ENCODE measurements at regions not wholly inside any gene's neighbourhood (a gene's known extent, or its start where the extent isn't known, plus 50 kb on each side); places are given as distances from the start of the nearest gene placed in this dataset.

DNA sequence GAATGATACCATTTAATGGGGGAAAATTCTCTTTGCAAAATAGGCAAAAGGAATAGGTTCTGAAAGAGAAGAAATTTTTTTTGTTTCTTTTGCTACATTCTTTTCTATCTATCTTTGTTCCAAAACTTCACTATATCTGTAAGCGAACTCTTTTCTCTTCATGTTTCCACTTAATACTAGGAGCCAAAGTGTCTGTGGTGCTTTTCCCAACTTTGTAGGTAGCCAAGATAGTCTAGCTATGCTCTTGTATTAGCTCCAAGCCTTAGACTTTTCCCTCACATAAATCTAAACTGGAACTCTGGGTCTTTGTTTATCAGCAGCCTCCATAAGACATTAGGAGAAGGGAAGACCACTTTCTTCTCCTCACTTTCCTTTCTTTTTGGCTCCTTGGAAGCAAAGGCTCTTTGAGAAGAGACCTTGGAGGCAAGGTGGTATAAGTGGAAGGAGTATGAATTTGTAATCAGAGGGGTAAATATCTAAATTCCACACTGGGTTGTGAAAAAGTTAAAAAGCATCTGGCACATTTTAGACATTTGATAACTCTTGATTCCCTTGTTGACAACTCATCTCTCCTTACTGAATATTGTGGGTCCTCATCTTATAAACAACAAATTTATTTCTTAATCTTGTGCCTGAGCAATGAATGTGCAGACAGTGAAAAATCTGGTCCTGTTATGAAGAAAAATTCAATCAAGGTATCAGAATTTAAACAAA lies 130.0 kb downstream of the EHF start:
- TF ChIP-seq, protein P1, sequence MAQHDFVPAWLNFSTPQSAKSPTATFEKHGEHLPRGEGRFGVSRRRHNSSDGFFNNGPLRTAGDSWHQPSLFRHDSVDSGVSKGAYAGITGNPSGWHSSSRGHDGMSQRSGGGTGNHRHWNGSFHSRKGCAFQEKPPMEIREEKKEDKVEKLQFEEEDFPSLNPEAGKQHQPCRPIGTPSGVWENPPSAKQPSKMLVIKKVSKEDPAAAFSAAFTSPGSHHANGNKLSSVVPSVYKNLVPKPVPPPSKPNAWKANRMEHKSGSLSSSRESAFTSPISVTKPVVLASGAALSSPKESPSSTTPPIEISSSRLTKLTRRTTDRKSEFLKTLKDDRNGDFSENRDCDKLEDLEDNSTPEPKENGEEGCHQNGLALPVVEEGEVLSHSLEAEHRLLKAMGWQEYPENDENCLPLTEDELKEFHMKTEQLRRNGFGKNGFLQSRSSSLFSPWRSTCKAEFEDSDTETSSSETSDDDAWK (CRISPR knock-in tag; IDR thresholded peaks at IDR 0.05) = no peak
- no peak for TF ChIP-seq HHEX (CRISPR knock-in tag; IDR thresholded peaks at IDR 0.05)
- TF ChIP-seq FOXM1 (CRISPR knock-in tag; IDR thresholded peaks at IDR 0.05) = no peak
- TF ChIP-seq, protein P2, sequence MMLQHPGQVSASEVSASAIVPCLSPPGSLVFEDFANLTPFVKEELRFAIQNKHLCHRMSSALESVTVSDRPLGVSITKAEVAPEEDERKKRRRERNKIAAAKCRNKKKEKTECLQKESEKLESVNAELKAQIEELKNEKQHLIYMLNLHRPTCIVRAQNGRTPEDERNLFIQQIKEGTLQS (CRISPR knock-in tag; IDR thresholded peaks at IDR 0.05) = no peak
- no peak for TF ChIP-seq SAFB2 (CRISPR knock-in tag; IDR thresholded peaks at IDR 0.05; ENCODE audit: borderline replicate concordance, low read depth)
- TF ChIP-seq, protein P3, sequence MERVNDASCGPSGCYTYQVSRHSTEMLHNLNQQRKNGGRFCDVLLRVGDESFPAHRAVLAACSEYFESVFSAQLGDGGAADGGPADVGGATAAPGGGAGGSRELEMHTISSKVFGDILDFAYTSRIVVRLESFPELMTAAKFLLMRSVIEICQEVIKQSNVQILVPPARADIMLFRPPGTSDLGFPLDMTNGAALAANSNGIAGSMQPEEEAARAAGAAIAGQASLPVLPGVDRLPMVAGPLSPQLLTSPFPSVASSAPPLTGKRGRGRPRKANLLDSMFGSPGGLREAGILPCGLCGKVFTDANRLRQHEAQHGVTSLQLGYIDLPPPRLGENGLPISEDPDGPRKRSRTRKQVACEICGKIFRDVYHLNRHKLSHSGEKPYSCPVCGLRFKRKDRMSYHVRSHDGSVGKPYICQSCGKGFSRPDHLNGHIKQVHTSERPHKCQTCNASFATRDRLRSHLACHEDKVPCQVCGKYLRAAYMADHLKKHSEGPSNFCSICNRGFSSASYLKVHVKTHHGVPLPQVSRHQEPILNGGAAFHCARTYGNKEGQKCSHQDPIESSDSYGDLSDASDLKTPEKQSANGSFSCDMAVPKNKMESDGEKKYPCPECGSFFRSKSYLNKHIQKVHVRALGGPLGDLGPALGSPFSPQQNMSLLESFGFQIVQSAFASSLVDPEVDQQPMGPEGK (CRISPR knock-in tag; IDR thresholded peaks at IDR 0.05) = no peak
- no peak for TF ChIP-seq ZNF589 (CRISPR knock-in tag; conservative IDR thresholded peaks at IDR 0.05)
- TF ChIP-seq, protein P4, sequence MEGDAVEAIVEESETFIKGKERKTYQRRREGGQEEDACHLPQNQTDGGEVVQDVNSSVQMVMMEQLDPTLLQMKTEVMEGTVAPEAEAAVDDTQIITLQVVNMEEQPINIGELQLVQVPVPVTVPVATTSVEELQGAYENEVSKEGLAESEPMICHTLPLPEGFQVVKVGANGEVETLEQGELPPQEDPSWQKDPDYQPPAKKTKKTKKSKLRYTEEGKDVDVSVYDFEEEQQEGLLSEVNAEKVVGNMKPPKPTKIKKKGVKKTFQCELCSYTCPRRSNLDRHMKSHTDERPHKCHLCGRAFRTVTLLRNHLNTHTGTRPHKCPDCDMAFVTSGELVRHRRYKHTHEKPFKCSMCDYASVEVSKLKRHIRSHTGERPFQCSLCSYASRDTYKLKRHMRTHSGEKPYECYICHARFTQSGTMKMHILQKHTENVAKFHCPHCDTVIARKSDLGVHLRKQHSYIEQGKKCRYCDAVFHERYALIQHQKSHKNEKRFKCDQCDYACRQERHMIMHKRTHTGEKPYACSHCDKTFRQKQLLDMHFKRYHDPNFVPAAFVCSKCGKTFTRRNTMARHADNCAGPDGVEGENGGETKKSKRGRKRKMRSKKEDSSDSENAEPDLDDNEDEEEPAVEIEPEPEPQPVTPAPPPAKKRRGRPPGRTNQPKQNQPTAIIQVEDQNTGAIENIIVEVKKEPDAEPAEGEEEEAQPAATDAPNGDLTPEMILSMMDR (CRISPR knock-in tag; IDR thresholded peaks at IDR 0.05) = no peak
- TF ChIP-seq EP300 (IDR thresholded peaks at IDR 0.05; ENCODE audit: low read depth in 2 of 2, low read length in 2 of 2) = no peak
- TF ChIP-seq EP300 (CRISPR knock-in tag; IDR thresholded peaks at IDR 0.05; ENCODE audit: borderline replicate concordance) = no peak
- no peak for TF ChIP-seq POLR2A (IDR thresholded peaks at IDR 0.05; ENCODE audit: insufficient read depth in 1 of 2, low read depth in 2 of 2, low read length in 2 of 2)
- TF ChIP-seq, protein P5, sequence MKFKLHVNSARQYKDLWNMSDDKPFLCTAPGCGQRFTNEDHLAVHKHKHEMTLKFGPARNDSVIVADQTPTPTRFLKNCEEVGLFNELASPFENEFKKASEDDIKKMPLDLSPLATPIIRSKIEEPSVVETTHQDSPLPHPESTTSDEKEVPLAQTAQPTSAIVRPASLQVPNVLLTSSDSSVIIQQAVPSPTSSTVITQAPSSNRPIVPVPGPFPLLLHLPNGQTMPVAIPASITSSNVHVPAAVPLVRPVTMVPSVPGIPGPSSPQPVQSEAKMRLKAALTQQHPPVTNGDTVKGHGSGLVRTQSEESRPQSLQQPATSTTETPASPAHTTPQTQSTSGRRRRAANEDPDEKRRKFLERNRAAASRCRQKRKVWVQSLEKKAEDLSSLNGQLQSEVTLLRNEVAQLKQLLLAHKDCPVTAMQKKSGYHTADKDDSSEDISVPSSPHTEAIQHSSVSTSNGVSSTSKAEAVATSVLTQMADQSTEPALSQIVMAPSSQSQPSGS (CRISPR knock-in tag; IDR thresholded peaks at IDR 0.05) = no peak
- TF ChIP-seq ZFX (CRISPR knock-in tag; IDR thresholded peaks at IDR 0.05; ENCODE audit: low read depth) = no peak
